ENCODE measurements at regions not wholly inside any gene's neighbourhood (a gene's known extent, or its start where the extent isn't known, plus 50 kb on each side); places are given as distances from the start of the nearest gene placed in this dataset.

DNA sequence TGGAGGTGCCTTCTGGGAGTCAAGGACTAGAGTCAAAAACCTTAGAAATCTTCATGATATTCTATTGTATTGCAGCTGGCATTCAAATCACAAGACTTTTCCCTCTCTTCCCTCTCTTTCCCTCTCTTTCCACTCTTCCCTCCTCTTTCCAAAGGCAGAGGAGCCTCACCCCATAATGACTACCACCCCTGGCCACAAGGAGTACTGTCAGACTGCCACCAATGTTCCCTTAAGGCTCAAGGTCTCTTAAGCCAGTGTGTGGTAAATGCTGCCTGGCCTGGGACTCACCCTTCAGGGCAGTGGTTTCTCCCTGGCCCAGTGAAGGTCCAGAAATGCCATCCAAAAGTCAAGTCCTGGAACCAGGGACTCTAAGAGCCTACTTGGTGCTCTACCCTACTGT is 605.9 kb upstream of the PKDCC start:
- no peaks in the 10 kb centered on the region for H3K4me1 ChIP-seq
- no peak for ATAC-seq
- peaks cover 0 to 5% (median 0%) of the 10 kb centered on the region in 3 donors for H3K9me3 ChIP-seq
- no peak overlapping the region for H3K27ac ChIP-seq
- no peaks in the 10 kb centered on the region for H3K36me3 ChIP-seq
- no peaks in the 10 kb centered on the region for H3K27me3 ChIP-seq
- H3K4me3 ChIP-seq: no peak overlapping the region
- TF ChIP-seq EP300 (IDR thresholded peaks at IDR 0.05) (no peak), POLR2AphosphoS5 (IDR thresholded peaks at IDR 0.05) (no peak)

DNA sequence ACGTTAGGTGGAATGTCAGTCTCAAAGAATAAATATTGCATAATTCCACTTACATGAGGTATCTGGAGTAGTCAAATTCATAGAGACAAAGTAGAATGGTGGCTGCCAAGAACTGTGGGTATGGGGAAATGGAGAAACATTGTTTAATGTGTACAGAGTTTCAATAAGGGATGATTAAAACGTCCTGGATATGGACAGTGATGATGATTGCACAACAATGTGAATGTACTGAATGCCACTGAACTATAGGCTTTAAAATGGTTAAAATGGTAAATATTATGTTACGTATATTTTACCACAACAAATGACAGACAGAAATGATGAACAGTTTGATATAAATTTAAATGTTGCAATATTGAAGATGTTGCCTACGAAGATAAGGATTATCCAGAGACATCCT is 602.0 kb upstream of the PKDCC start:
- Histone ChIP-seq H3K4me1 (no peaks in the 10 kb centered on the region), H3K27ac (no peak overlapping the region), H3K4me3 (no peak overlapping the region), H3K36me3 (no peaks in the 10 kb centered on the region), H3K9me3 (no peaks in the 10 kb centered on the region), H3K27me3 (no peaks in the 10 kb centered on the region)
- ATAC-seq: no peak
- TF ChIP-seq POLR2AphosphoS5 (IDR thresholded peaks at IDR 0.05) (no peak), POLR2A (IDR thresholded peaks at IDR 0.05) (no peak), EP300 (IDR thresholded peaks at IDR 0.05) (no peak)
- TF ChIP-seq, protein P1, sequence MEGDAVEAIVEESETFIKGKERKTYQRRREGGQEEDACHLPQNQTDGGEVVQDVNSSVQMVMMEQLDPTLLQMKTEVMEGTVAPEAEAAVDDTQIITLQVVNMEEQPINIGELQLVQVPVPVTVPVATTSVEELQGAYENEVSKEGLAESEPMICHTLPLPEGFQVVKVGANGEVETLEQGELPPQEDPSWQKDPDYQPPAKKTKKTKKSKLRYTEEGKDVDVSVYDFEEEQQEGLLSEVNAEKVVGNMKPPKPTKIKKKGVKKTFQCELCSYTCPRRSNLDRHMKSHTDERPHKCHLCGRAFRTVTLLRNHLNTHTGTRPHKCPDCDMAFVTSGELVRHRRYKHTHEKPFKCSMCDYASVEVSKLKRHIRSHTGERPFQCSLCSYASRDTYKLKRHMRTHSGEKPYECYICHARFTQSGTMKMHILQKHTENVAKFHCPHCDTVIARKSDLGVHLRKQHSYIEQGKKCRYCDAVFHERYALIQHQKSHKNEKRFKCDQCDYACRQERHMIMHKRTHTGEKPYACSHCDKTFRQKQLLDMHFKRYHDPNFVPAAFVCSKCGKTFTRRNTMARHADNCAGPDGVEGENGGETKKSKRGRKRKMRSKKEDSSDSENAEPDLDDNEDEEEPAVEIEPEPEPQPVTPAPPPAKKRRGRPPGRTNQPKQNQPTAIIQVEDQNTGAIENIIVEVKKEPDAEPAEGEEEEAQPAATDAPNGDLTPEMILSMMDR (IDR thresholded peaks at IDR 0.05): no peak
- 79 to 86% methylated on average over 4 of the region's 4 CpGs for WGBS, 2 donors (ENCODE audit: low coverage in 1 of 2)

DNA sequence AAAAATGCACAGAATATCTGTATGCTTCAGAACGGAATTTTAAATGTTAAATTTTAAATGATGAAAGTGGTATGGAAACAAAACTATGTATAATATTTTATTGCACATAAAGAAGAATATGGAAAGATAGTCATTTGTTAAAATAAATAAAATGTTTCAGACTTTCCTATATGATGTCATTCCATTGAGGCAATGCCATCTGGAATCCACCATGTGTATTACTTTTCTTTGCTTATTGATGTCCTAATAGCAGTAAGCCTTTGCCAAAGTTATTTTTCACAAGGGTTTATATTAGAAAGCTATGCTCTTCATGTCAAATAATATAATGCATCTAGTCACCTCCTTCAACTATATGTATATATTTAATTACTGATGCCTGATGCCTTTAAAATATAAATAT is 601.6 kb upstream of the PKDCC start:
- Histone ChIP-seq H3K4me1 (no peaks in the 10 kb centered on the region), H3K4me3 (no peak overlapping the region), H3K36me3 (no peaks in the 10 kb centered on the region), H3K9me3 (no peaks in the 10 kb centered on the region), H3K27ac (no peak overlapping the region), H3K27me3 (no peaks in the 10 kb centered on the region)
- no peak for TF ChIP-seq POLR2AphosphoS5 (IDR thresholded peaks at IDR 0.05)
- TF ChIP-seq EP300 (IDR thresholded peaks at IDR 0.05): no peak
- TF ChIP-seq, protein P1 (IDR thresholded peaks at IDR 0.05): no peak
- no peak for TF ChIP-seq POLR2A (IDR thresholded peaks at IDR 0.05)
- WGBS, 2 donors (ENCODE audit: low coverage in 1 of 2): 67 to 82% methylated on average over 1 of the region's 1 CpG
- ATAC-seq: no peak

DNA sequence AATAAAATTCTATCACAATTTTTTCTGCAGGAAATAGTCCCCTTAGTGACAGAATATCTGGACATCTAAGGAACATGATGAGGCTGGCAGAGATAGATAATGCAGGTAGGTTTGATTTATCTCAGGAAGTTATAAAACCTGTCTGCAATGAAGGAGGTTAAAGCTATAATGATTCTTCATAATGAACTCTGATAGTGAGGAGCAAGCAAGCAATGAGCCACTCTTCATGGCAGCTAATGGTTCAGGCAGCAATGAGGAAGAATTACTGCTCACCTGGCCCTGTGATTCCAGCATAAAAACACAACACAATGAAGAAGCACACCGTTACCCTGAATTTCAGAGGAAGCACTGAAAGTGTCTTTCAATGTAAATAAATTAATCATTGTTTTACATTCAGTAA is 599.6 kb upstream of the PKDCC start:
- H3K4me1 ChIP-seq: no peaks in the 10 kb centered on the region
- WGBS, 2 donors (ENCODE audit: low coverage in 1 of 2): 82 to 94% methylated on average over 1 of the region's 1 CpG
- no peak overlapping the region for H3K27ac ChIP-seq
- no peaks in the 10 kb centered on the region for H3K27me3 ChIP-seq
- no peaks in the 10 kb centered on the region for H3K9me3 ChIP-seq
- no peak for ATAC-seq
- no peak overlapping the region for H3K4me3 ChIP-seq
- no peaks in the 10 kb centered on the region for H3K36me3 ChIP-seq
- TF ChIP-seq POLR2A (IDR thresholded peaks at IDR 0.05): no peak
- TF ChIP-seq, protein P1 (IDR thresholded peaks at IDR 0.05): no peak
- TF ChIP-seq POLR2AphosphoS5 (IDR thresholded peaks at IDR 0.05): no peak
- TF ChIP-seq EP300 (IDR thresholded peaks at IDR 0.05): no peak

DNA sequence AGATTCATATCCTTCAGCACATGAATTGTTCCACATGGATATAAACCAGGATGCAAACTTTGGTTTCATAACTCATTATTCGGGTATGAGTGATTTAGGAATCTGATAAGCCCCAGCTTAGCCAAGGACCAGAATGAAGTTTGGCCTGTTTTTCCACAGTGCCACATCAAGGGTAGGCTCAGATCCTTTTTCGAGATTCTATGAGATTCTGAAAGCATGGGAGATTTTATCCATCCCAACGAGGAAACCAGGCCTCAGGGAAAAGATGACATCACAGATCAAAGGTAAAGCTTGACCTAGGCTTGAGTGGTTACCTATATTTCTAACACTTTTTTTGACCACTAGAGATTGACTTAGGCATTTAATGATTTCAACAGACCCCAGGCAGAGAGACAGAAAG is 590.8 kb upstream of the PKDCC start:
- no peaks in the 10 kb centered on the region for H3K9me3 ChIP-seq
- WGBS, 2 donors (ENCODE audit: low coverage in 1 of 2): 84 to 96% methylated on average over 3 of the region's 3 CpGs
- TF ChIP-seq POLR2A (IDR thresholded peaks at IDR 0.05) (no peak), POLR2AphosphoS5 (IDR thresholded peaks at IDR 0.05) (no peak), EP300 (IDR thresholded peaks at IDR 0.05) (no peak)
- TF ChIP-seq, protein P1 (IDR thresholded peaks at IDR 0.05): no peak

More for the DNA sequence above, 590.8 kb upstream of the PKDCC start:
- ATAC-seq: no peak
- no peak overlapping the region for H3K4me3 ChIP-seq
- H3K27ac ChIP-seq: no peak overlapping the region
- no peaks in the 10 kb centered on the region for H3K36me3 ChIP-seq
- H3K27me3 ChIP-seq: no peaks in the 10 kb centered on the region
- peaks cover 0 to 14% (median 0%) of the 10 kb centered on the region in 3 donors for H3K4me1 ChIP-seq
